ENCODE measurements at regions not wholly inside any gene's neighbourhood (a gene's known extent, or its start where the extent isn't known, plus 50 kb on each side); places are given as distances from the start of the nearest gene placed in this dataset.

DNA sequence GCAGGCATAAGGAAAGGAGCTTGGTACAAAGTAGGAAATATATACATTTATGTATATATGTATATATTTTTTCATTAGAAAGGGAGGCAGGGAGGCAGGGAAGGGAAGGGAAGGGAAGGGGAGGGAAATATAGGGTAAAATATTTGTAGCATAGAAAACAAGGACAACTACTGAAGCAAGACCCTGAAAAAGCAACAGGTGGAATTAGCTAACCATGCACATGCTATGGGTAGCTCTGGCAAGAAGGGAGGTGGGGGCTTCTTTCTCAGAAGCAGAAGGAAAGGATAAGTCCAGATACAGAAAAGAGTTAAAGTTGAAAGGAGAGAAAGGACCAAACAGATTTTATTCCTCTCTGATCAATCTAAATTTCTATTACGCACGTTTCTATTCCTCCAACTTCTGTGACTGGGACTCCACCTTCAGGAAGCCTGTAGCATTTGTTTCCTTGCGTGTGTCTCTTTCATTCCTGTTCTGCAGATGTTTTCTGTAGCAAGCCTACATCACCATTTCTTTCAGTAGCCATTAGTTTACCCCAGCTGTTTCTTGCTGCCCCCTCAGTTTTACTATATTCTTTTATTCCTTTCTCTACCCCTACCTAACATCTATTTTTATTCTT is 82.9 kb downstream of the OR13H1 start:
- no peak for DNase-seq (ENCODE audit: insufficient read length, low spot score)
- TF ChIP-seq, protein P1, sequence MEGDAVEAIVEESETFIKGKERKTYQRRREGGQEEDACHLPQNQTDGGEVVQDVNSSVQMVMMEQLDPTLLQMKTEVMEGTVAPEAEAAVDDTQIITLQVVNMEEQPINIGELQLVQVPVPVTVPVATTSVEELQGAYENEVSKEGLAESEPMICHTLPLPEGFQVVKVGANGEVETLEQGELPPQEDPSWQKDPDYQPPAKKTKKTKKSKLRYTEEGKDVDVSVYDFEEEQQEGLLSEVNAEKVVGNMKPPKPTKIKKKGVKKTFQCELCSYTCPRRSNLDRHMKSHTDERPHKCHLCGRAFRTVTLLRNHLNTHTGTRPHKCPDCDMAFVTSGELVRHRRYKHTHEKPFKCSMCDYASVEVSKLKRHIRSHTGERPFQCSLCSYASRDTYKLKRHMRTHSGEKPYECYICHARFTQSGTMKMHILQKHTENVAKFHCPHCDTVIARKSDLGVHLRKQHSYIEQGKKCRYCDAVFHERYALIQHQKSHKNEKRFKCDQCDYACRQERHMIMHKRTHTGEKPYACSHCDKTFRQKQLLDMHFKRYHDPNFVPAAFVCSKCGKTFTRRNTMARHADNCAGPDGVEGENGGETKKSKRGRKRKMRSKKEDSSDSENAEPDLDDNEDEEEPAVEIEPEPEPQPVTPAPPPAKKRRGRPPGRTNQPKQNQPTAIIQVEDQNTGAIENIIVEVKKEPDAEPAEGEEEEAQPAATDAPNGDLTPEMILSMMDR (IDR thresholded peaks at IDR 0.05; ENCODE audit: insufficient read depth, missing control alignments) = no peak
- no peak for FAIRE-seq

DNA sequence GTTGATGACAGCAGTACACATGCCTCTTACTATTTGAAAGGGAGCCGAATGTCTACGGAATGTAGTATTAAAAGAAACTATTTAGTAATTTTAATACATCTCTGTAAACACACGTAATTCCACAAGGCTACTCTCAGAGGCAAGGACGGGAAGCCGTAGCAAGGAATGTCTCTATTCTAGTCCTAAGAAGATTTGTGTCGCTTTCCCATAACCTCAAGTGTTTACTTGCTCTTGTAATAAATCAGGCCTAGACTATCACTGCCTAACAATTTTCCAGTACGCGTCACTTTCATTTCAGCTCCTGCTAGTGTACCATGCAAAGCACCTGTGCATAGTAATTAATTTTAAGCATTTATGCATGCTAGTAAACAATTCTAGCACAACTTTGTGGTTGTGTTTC is 86.7 kb downstream of the OR13H1 start:
- no peak for FAIRE-seq
- no peak for DNase-seq (ENCODE audit: insufficient read length, low spot score)
- TF ChIP-seq, protein P1 (IDR thresholded peaks at IDR 0.05; ENCODE audit: insufficient read depth, missing control alignments) = no peak

DNA sequence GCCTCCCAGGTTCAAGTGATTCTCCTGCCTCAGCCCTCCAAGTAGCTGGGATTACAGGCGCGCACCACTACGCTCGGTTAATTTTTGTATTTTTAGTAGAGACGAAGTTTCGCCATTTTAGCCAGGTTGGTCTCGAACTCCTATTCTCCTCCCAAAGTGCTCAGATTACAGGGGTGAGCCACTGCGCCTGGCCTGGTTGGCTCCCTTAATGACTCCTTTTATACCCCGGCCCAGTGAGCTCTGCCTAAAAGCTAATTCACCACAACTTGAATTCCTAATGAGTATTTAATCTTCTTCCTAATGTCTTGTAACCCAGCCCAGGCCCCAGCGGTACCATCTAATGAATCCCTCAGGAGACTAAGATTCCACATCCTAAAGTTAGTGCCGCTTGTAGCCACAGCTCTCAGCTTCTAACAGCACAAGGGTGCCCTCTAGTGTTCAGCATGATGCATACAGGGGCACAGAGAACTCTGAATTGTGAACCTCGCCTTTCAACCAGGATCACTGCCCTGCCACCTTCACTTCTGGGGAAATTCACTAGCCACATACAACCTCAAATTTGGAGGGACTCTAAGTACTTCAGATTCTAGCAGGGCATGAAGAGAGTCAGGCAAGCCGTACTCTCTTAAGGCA is 89.5 kb downstream of the OR13H1 start:
- FAIRE-seq = peak; percentile 75
- TF ChIP-seq, protein P1 (IDR thresholded peaks at IDR 0.05; ENCODE audit: insufficient read depth, missing control alignments) = peak; percentile 70
- no peak for DNase-seq (ENCODE audit: insufficient read length, low spot score)

DNA sequence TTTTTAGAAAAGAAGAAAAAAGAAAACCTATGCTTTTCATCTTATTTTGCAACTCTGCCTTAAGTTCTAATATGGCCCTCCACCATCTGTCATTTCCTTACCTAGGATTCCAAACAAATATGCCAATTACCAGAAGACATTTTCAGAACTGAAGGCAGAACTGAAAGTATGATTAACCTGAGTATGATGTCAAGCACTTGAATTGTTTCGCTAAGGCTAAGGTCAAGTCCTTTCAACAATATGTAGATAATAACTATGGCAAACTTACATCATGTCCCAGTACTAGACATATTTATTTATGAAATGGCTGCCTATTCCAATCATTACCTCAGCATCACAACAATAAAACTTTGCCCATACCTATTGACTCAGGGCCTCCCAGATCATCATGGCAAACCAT is 91.0 kb downstream of the OR13H1 start:
- TF ChIP-seq, protein P1 (IDR thresholded peaks at IDR 0.05; ENCODE audit: insufficient read depth, missing control alignments) = no peak
- FAIRE-seq (no peak), DNase-seq (ENCODE audit: insufficient read length, low spot score) (no peak)

DNA sequence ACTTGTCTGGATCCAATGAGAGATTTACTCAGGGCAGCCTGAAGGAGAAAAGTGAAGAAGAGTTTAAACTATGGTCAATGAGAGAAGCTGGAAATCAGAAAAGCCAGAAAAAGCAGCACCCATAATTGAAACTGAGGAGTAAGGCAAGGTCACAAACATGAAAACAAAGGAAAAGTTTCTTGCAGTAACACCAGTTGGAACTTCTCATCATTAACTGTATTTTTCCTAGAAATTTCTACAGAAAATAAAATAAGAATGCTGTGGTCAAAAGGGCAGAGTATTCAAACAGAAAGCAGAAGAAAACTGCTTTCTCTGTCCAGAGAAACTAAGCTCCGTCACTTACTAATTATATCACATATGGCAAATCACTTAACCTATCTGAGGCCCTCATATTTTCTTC is 102.2 kb downstream of the OR13H1 start:
- DNase-seq (ENCODE audit: insufficient read length, low spot score) (no peak), FAIRE-seq (no peak)
- TF ChIP-seq, protein P1 (IDR thresholded peaks at IDR 0.05; ENCODE audit: insufficient read depth, missing control alignments) = no peak

DNA sequence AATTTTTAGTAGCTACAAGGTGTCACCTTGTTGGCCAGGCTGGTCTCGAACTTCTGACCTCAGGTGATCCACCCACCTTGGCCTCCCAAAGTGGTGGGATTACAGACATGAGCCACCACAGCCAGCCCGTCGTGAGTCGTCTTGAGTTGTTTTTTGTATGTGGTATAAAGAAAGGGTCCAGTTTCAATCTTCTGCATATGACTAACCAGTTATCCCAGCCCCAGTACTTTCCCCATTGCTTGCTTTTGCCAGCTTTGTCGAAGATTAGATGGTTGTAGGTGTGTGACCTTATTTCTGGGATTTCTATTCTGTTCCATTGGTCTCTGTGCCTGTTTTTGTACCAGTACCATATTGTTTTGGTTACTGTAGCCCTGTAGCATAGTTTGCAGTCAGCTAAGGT is 105.9 kb downstream of the OR13H1 start:
- FAIRE-seq (no peak), DNase-seq (ENCODE audit: insufficient read length, low spot score) (no peak)
- TF ChIP-seq, protein P1 (IDR thresholded peaks at IDR 0.05; ENCODE audit: insufficient read depth, missing control alignments) = no peak
